COLO829 (cell line): ENCODE measurements at regions not wholly inside any gene's neighbourhood (a gene's known extent, or its start where the extent isn't known, plus 50 kb on each side); places are given as distances from the start of the nearest gene placed in this dataset.
"Not testable (repeated sequence)": the region's sequence is repeated elsewhere in the genome, so short reads cannot be mapped to it uniquely, and the experiment has no call there.

Experiments
- DNase-seq: peaks from one replicate; pipeline ENCODE4 v3.0.0; 2012; ENCODE audit warnings: low spot score

- no peak for DNase-seq
These were observed 101.3 kb upstream of the CMC1 start for GRCh38 chr3:28139967-28140634.

GRCh38 chr3:28140664-28141063 lies 100.8 kb upstream of the CMC1 start:
- DNase-seq: no peak

- DNase-seq: no peak
These were observed 91.5 kb upstream of the CMC1 start for GRCh38 chr3:28149960-28150359.

GRCh38 chr3:28150465-28151206 lies 90.8 kb upstream of the CMC1 start:
- DNase-seq: no peak

GRCh38 chr3:28151207-28151550 lies 90.2 kb upstream of the CMC1 start:
- DNase-seq: no peak

GRCh38 chr3:28151608-28152228 lies 89.7 kb upstream of the CMC1 start:
- peak; percentile 7 for DNase-seq

GRCh38 chr3:28155631-28156030 lies 85.8 kb upstream of the CMC1 start:
- no peak for DNase-seq

GRCh38 chr3:28156599-28156998 lies 84.8 kb upstream of the CMC1 start:
- not testable (repeated sequence) for DNase-seq

- DNase-seq: no peak
These were observed 69.5 kb upstream of the CMC1 start for GRCh38 chr3:28171962-28172361.

GRCh38 chr3:28172748-28173147 lies 68.7 kb upstream of the CMC1 start:
- no peak for DNase-seq

GRCh38 chr3:28173836-28174235 lies 67.6 kb upstream of the CMC1 start:
- DNase-seq: no peak

- DNase-seq: no peak
These were observed 54.7 kb upstream of the CMC1 start for GRCh38 chr3:28186748-28187147.

GRCh38 chr3:28188686-28189085 lies 52.7 kb upstream of the CMC1 start:
- DNase-seq: no peak

GRCh38 chr3:28191363-28191762 lies 50.1 kb upstream of the CMC1 start:
- DNase-seq: no peak
